GM21619 (cell line): ENCODE measurements at regions not wholly inside any gene's neighbourhood (a gene's known extent, or its start where the extent isn't known, plus 50 kb on each side); places are given as distances from the start of the nearest gene placed in this dataset.

Experiments used
- ATAC-seq: cut with Tn5 transposase; IDR thresholded peaks from one replicate; pipeline ENCODE4 v1.9.1; 2021; ENCODE audit not compliant: unreplicated experiment

GRCh38 chr2:120913972-120914838, 178.5 kb downstream of the GLI2 start:
- no peak for ATAC-seq

GRCh38 chr2:120914839-120915521, 179.3 kb downstream of the GLI2 start:
- no peak for ATAC-seq

GRCh38 chr2:120915670-120916069, 180.0 kb downstream of the GLI2 start:
- no peak for ATAC-seq

- no peak for ATAC-seq
These were observed 180.8 kb downstream of the GLI2 start for GRCh38 chr2:120916446-120916845.

- ATAC-seq = no peak
These were observed 182.2 kb downstream of the GLI2 start for GRCh38 chr2:120917886-120918285.

GRCh38 chr2:120919216-120919615, 183.5 kb downstream of the GLI2 start:
- no peak for ATAC-seq

GRCh38 chr2:120919771-120920453, 184.2 kb downstream of the GLI2 start:
- ATAC-seq = no peak

GRCh38 chr2:120920454-120921148, 184.9 kb downstream of the GLI2 start:
- ATAC-seq = no peak

GRCh38 chr2:120921457-120921856, 185.8 kb downstream of the GLI2 start:
- no peak for ATAC-seq

- ATAC-seq = no peak
These were observed 187.1 kb downstream of the GLI2 start for GRCh38 chr2:120922571-120923332.

GRCh38 chr2:120923426-120923825, 187.8 kb downstream of the GLI2 start:
- no peak for ATAC-seq

GRCh38 chr2:120924924-120925323, 189.3 kb downstream of the GLI2 start:
- no peak for ATAC-seq

- ATAC-seq = no peak
These were observed 191.0 kb downstream of the GLI2 start for GRCh38 chr2:120926463-120927264.

GRCh38 chr2:120927265-120927628, 191.6 kb downstream of the GLI2 start:
- ATAC-seq = no peak

- ATAC-seq = no peak
These were observed 194.2 kb downstream of the GLI2 start for GRCh38 chr2:120929829-120930228.

- ATAC-seq = no peak
These were observed 194.6 kb downstream of the GLI2 start for GRCh38 chr2:120930236-120930635.

GRCh38 chr2:120930864-120931263, 195.2 kb downstream of the GLI2 start:
- ATAC-seq = no peak

- no peak for ATAC-seq
These were observed 196.8 kb downstream of the GLI2 start for GRCh38 chr2:120932472-120932871.

- no peak for ATAC-seq
These were observed 197.2 kb downstream of the GLI2 start for GRCh38 chr2:120932881-120933280.
